ENCODE measurements at regions not wholly inside any gene's neighbourhood (a gene's known extent, or its start where the extent isn't known, plus 50 kb on each side); places are given as distances from the start of the nearest gene placed in this dataset.
"Not testable (repeated sequence)": the region's sequence is repeated elsewhere in the genome, so short reads cannot be mapped to it uniquely, and the experiment has no call there.

DNA sequence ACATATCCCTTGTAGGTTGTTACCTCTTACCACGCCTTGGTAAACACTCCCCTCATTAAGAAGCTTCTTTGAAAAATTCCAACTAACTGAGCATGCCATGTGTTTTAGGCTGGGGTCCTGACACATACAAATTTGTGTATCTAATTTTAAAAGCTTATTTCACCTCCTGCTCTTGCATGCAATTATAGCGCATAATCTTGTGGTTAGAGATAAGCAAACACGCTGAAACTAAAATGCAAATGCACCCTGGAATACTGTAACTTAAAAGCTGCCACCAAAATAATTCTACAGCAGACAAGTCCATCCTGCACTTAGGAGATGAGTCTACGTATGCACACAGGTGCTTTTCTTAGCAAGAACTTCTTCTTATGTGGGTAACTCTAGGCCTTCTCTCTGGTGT is 990.2 kb downstream of the TSN start:
- no peak for DNase-seq

- DNase-seq, result no peak
Measured at GRCh38 chr2:122747670-122748069, 992.2 kb downstream of the TSN start.

DNA sequence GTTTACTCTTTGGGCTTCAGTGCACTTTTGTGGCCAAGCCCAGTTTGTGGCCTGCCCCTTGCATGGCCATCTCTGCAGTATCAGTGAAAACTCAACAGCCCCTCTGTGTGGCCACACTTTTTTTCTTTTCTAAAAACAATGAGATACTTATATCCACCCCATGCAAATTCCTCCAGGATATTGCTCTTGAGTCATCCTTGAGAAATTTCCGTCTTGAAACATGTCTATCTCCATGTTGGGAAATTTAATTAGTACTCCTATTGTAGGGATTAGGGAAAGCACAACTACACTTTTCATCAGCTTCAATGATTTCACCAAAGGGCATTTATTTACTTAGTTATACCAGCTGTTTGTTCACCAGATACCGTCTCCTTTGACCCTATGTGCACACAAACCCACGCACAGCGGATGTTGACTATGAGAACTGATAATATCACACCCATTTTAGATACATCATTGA is 993.1 kb downstream of the TSN start:
- DNase-seq, result no peak

- DNase-seq, result no peak
Measured at GRCh38 chr2:122749405-122749804, 994.0 kb downstream of the TSN start.

DNA sequence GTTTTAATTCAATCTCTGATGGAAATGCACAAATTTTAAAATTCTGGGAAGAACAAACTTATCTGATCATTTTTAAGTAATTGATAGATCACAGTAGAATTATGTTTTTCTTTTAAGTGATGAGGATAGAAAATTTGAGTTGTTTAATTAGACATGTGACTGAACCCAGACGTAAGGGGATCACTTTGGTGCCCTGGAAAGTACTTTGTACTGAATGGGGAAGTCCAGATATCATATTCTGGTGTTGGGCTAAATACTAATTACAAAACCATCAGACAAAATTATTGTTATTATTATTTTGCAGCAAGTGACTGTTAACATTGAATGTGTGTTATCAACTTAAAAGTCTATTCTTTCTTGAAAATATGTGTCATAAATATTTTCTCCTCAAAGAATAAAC is 994.6 kb downstream of the TSN start:
- no peak for DNase-seq

DNA sequence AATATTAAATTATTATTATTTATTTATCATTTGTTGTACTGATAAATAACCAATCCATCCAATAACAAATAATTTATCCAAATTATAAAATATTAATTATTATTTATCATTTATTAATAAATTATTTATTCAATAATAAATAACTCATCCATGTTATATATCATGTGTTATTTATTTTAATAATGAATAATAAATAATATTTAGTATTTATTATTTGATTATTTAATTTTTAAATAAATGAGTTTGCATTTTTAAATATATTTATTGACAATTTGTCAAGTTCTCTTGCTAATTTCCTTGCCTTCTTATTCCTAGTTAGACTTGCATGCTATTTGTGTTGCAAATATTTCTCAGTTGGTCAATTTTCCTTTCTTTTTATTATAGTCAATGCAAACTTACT is 995.4 kb downstream of the TSN start:
- no peak for DNase-seq

DNA sequence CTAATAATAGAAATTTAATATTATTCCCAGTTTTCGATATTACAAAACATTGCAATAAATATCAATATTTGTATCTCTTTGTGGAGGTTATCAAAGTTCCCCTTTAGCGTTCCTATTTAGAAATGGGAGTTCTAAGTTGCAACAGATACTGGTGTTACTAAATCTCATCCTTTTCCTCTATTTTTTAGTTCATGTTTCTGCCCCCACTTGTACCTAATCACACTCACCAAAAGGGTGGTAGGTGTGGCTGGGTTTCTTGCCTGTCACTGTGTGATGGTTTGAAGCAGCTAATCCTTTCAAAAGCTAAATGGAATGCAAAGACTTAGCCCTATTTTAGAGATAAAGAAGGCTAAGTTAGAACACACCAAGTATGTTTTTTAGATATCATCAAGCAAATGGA is 997.9 kb downstream of the TSN start:
- DNase-seq, result no peak

DNA sequence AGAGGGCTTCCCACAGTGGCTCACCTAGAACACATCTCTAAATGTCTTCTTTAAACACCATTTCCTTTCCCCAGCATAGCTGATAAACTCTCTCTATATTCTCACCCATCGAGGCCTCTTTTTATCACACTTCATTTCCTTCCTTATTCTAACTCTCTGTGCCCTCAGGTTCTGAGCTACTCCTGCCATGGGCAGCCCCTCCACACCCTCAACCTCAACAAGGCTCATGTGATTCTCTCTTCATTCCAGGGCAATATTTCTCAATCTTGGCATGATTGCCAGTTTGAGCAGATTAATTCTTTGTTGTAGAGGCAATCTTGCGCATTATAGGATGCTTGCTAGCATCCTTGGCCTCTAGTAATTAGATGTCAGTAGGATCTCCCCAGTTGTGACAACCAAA is 999.1 kb downstream of the TSN start:
- no peak for DNase-seq

GRCh38 chr2:122755281-122755780 is 999.9 kb downstream of the TSN start:
- DNase-seq, result no peak

DNA sequence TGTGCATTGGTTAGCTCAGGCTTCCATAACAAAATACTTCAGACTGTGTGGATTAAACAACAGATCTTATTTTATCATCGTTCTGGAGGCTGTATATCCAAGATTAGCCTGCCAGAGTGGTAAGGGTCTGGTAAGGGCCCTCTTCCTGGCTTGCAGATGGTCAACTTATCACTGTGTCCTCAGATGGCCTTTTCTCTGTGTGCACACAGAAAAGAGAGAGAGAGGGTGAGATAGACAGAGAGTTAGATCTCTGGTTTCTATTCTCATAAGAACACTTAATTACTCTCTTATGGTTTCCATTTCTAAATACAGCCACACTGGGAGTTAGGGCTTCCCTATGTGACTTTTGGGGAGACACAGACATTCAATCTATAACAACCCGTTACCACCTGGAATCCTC is 1003.5 kb downstream of the TSN start:
- no peak for DNase-seq

DNA sequence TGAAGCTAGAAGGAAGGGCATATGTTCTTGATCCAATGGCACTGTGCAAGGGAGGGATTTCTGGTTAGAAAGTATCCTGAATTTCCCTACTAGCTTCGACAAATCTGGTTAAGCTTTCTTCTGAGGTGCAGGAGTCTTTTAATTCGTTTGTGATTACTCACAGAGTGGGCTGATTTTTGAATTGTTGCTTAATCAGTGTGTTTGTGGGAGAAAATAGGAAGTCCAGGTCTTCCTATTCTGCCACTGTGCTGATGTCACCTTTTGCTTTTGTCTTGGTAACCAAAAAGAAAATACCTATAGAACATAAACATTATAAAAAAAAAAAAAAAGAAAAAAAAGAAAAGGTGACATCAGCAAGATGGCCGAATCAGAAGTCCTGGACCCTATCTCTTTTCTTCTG is 1008.6 kb downstream of the TSN start:
- no peak for DNase-seq

DNA sequence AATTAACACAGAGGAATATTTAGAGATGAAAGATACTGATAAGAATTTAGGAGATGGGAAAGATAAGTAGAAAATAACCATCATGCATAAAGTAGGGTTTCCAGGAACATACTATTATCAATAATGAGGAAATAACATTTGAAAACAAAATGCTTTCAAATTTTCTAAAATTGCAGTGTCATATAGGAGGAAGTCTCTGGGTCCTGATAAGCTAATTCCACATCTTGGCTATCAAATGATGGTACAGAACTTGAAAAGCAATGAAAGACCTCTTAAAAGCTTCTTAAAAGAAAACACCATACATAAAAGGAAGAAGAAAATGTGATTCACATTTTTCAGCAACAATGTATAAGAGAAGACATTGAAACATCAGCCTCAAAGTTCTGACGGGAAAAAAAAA is 1024.8 kb downstream of the TSN start:
- DNase-seq, result no peak

DNA sequence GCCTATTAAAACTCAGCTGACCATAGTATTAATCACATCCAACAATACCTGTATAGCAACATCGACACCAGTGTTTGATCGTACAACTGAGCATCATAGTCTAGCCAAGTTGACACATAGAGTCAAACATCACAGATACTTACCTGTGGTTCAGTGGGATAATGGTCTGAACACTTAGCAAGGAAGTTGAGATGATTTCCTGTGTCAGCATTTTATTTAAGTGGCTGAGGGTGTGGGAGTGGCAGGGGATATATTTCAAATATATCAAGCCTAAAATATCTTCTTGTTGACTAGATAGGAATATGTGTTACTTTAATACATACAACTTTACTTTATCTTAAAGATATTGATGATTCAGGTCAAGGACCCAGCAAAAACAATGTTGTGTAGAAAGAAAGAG is 1038.6 kb downstream of the TSN start:
- no peak for DNase-seq

DNA sequence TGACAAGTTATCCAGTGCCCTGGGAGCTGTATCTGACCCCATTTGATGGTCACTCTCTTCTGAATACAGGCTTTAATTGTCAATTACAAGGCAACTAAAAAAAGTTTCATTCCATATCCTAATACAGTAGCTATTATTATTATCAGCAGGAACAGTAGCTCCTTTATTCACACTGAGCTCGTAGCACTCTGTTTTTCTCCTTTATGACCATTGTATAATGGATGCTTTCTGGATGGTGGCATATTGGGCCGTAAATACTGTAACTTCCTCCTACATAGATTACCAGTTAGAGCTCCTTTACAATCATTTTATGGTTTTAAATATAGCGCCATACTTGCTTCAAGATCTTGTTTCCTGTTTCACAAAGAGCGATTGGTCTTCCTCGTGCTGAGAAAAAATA is 1040.3 kb downstream of the TSN start:
- no peak for DNase-seq

DNA sequence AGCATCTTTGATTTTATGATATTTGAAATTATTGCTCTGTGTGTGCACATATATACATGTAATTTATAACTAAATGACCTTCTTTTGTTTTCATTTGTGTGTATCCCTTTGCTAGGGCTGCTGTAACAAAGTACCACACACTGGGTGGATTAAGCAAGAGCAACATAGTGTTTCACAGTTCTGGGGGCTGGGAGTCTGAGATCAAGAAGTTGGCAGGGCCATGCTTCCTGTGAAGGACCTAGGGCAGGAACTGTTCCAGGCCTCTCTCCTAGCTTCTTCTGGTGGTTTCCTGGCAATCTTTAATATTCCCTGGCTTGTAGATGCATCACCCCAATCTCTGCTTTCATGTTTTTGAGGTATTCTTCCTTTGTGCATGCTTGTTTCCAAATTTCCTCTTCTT is 1043.9 kb downstream of the TSN start:
- no peak for DNase-seq

DNA sequence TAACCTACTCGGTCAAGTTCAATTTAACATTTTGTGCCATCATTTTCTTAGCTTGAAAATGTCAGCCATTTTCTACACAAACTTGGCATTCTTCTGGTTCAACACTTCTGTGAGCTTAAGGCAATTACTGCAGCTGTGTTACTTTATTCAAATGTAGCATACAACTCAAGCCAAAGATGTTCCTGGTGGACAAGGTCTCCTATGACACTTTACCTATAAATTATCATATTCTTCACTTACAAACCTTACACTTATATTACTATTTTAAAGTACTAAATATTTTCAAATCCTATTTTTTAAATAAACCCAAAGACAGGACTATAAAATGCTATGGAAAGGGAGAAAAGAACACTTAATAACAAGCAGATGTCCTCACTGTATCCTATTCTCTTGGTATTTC is 1045.3 kb downstream of the TSN start:
- no peak for DNase-seq

GRCh38 chr2:122804494-122804893 is 1049.0 kb downstream of the TSN start:
- DNase-seq, result no peak

GRCh38 chr2:122805346-122805745 is 1049.9 kb downstream of the TSN start:
- DNase-seq, result no peak

GRCh38 chr2:122808286-122808969 is 1053.0 kb downstream of the TSN start:
- no peak for DNase-seq

GRCh38 chr2:122812214-122812613 is 1056.8 kb downstream of the TSN start:
- DNase-seq, result not testable (repeated sequence)

DNA sequence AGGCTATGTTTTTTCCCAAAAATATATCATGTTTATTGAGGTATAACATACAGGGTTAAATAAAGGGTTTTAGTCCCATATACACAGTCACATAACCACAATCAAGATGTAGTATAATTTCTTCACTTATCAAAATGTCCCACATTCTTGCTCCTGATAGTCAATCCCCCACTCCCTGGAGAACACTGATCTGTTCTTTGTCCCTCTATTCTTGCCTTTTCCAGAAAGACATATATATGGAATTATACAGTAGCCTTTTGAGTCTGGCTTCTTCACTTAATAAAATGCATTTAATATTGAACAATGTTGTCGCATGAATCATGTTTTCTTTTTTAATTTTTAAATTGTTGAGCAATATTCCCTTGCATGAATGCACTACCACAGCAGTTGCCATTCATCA is 1059.7 kb downstream of the TSN start:
- DNase-seq, result no peak

DNA sequence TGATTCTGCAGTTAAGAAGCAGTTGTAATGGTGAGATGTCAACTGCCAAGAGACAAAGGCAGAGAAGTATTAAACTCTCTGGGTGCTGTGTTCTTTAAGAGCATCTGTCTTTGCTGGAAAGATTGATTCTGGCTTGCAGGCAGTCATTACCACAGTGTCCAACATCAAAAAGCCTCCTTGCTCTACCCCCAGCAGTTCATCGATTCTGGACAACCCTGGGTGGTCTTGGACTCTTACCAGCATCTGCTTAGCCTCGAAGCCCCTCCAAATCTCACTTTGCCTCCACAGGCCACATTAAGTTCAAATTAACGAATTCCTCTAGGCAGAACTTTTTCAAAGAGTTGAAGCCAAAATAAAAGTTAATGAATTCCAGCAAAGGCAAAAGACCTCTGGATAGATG is 1061.4 kb downstream of the TSN start:
- DNase-seq, result no peak

- DNase-seq, result no peak
Measured at GRCh38 chr2:122822319-122822718, 1066.9 kb downstream of the TSN start.

DNA sequence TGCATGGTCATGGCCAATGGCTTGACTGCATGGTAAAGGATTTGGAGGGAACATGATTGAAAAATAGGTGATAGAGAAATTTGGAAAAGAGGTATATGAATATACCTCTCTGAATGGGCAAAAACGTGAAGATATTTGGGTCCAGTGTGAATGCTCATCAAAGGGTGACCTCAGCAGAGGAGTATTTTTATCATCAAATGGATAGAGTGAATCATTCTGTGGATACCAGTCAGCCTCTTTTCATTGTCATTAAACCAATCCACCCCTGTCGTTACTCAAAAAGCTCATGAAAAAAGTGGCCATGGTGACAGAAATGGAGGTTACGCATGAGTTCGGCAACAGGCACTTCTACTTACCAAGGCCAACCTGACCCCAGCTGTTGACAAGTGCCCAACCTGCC is 1074.7 kb downstream of the TSN start:
- DNase-seq, result no peak

DNA sequence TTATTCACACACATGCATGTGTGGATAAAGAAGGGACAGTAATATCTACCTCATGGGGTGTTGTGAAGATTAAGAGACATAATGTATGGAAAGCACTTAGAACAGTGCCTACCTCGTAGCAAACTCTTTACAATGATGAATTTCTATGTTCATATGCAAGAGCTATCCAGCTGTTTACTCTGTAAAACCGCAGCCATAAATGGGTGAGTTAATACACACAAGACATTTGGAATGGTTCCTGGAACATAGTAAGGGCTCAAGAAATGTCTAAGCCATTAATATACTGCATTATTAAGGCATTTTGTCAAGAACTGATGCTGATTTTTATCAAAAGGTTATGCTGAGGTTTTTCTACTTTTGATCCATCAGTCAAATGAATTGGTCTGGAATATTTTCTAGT is 1076.2 kb downstream of the TSN start:
- DNase-seq, result no peak

Measured in T-helper 2 cell (primary cell).